GM19395 (cell line): ENCODE measurements at regions not wholly inside any gene's neighbourhood (a gene's known extent, or its start where the extent isn't known, plus 50 kb on each side); places are given as distances from the start of the nearest gene placed in this dataset.
A peak's percentile ranks its signal among the peaks of the same experiment; 100 is the strongest.

Experiments
- ATAC-seq: cut with Tn5 transposase; IDR thresholded peaks from one replicate; pipeline ENCODE4 v1.9.1; 2021; ENCODE audit warnings: mild to moderate bottlenecking, moderate library complexity; ENCODE audit not compliant: unreplicated experiment

DNA sequence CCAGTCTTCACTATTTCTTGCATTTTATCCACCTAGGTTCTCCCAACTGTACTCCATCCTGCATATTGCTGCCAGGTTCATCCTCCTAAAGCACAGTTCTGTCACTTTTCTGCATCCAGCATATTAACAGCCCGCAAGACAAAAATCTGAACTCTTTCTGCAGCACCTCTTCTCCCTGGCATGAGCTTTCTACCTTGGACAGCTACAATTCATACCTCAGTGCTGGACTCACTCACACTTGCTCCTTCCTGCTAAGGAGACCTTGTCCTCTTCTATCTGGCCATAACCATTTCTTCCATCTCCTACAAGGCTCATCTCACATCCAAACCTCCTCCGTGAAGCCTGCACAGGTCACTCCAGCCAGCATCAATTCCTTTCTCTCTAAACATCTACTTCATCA, 170.1 kb upstream of the GRIP1 start:
- ATAC-seq: no peak

DNA sequence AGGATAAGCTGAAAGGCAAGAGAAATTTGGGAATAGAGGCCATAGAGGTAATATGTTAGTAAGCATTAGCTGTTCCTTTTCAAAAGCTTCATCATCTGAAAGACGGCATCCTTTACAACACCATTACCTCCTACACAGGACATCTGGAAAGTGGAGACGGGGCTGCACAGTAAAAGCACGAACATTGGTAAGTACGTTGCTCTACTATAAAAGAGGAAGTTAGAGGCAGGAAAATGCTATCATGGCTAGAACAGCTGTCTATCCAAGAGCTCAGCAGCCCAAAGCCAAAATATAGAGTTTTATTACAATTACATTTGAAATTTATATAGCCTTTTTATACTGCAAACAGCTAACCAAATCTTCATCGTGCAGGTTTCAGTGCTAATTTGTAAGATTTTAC, 172.3 kb upstream of the GRIP1 start:
- no peak for ATAC-seq

DNA sequence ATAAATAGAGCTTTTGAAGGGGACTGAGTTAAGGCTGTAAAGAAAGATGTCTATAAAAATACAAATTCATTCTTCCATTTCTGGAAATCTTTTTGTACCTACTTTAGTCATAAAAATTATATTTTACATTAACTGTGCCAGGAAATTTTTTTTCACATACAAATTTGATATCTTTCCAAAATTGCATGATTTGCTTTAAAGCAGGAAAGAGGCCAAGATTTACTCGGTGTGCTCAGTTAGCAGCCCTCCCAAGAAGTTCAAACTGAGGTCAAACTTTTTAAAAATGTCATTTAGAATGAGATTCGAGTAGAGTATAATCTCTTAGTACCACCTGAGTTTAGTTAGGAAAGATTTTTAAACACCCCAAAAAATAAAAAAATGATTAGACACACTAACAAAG, 173.2 kb upstream of the GRIP1 start:
- ATAC-seq: no peak

DNA sequence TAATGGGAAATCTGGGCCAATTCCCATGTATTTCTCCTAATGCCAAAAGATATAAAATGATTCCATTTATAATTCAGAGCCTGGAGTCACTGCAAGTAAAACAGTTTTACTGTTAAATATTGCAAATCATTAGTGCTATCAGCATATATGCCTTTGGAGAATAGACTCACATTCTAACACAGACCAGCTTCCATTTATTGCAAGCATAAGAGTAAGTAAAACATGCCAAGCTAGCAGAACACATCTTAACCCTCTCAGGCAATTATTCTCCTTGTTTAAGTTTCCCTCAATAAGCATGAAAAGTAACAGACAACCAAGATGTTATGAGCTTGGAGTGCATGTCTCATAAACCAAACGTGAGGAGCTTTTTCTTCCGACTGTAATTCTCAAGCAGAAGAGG, 173.9 kb upstream of the GRIP1 start:
- ATAC-seq: no peak

DNA sequence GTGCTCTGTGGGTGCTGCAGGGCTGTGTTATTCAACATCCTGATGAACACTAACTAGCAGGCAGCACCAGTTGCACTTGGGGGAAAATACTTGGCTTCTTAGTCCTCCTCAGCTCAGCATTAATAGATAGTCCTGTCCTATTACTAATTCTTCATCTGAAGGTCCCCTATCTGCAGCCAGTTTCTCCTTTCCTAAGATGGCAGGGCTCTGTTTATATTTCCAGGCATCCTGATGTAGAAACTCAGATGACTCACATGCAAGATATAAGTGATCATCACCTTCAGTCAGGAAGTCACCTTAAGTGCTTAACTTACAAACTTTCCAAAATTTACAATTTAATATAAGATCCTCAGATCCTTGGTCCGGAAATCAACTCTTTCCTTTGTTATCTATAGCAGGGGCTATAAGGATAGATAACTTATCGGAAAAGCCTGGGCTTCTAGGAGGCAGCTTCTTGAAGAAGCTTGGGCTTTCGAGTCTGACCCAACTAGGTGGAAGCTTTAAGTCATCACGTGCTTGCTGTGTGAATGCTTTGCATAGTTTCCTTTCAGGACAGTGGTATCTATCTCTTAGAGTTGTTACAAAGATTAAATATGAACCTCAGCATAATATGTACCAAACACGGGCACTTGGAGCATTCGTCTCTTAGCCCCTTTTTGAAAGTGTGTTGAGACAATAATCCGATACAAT, 181.0 kb upstream of the GRIP1 start:
- no peak for ATAC-seq

DNA sequence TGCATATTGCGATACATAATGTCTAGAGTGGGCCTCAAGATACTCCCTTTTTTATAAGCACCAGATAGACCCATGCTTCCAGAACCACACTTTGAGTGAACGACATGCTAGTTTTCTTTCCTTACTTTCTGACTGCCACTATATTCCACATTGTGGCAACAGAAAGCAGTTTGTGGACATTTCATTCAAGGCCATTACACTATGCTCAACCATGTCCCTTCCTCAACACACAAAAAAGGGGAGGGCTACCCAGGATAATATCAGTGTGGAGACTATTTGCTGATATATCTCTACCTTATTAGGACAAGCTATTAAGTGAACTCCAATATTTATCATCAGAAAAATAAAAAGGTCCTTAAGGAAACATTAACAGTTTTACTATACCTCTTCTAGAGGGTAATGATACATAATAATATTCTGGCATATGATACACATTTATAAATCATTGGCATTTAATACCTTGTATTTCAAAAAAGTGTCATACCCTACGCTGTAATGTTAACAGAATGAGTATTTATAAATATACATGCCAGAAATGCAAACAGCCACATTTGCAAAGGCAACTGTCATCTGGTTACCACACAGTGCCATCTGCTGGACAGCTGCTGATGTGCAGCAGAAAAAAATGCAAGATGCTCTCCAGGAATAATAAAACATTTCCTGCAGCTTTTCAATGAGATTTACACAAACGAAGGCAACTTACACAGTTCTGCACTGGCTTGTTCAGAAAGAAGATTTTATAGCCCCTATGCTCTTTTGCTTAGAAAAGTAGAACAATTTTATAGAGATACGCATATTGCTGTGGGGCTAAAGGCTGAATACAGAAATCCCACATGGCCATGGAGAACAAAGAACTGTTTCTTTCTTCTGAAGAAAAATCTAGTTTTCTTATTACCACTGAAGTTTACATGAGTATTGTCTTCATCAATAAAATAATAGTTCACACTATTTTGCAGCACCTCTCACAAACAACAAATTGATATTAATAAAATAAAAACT, 182.2 kb upstream of the GRIP1 start:
- peak; percentile 89 for ATAC-seq

DNA sequence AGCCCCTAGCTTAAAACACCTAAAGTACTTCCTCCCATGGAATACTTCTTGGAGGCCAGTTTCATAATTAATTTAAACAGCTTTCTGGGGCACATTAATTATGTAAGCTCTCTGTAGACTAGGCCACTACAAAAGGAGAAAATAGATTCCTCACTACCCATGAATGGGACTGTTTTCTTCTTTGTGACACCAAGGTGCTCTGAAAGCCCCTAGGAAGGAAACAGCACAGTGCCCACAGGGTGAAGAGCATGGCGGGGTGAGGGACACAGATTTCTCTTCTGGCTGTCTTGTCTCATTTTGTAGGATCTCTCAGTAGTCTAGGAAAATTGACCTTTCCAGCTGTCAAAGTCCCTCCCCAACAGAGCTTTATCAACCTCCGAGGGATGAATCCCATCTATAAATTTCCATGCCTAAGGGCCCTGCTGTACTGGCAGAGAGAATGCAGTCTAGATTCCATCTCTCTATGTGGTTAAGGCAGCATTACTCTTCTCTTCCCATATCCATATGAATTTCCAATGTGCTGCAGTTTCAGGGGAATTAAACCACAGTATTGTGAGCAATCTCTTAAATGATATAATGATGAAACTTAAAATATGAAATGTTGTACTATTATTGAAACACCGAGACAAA, 183.6 kb upstream of the GRIP1 start:
- ATAC-seq: no peak

DNA sequence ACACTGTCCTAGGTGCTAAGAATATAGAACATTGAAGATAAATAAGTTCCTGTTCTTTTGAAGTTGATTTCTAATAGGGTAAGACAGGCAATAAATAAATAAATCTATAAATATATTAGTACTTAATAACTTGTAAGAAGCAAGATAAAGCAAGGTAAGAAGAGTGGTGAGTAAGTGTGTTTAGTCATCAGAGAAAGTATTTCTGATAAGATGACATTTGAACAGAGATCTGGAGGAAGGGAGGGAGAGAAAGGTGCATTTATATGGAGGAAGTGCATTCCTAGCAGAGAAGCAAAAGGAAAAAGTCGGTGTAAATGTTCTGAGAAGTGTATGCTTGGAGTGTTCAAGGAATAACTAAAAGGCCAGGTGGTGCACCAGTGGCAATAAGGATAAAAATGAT, 184.4 kb upstream of the GRIP1 start:
- no peak for ATAC-seq

DNA sequence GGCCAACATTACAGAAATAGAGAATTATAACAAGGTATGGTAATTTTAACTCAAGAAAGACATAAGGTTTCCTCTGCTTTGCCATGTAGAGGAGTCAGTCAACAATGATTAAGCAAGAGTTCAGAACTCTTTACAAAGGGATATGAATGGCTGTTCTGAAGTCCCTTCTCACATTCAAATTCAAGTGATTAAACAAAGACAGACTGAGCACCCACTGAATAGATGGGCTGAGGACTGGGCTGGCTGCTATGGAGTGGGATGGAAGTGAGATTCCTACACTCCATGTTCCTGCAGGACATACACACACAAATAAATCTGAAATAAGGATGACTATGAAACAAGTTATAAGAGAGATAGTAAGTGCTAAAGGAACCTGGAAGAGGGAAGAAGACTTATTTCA, 199.0 kb upstream of the GRIP1 start:
- no peak for ATAC-seq

DNA sequence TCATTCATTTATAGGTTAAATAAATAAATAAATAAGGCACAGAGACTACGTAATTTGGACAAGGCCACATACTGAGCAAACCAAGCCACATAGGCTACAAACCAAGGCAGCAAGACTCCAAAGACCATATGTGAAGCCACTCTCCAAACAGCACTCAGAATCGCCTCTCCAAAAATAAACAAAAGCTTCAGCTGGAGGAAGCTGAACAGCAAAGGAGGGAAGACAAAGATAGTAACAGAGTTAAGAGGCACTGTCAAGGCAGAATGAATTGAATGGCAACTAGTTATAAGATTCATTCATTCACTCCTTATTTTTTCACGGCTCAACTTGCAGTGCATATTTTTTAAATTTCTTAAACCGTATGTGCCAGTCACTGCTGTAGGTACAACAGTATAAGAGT, 200.5 kb upstream of the GRIP1 start:
- no peak for ATAC-seq

DNA sequence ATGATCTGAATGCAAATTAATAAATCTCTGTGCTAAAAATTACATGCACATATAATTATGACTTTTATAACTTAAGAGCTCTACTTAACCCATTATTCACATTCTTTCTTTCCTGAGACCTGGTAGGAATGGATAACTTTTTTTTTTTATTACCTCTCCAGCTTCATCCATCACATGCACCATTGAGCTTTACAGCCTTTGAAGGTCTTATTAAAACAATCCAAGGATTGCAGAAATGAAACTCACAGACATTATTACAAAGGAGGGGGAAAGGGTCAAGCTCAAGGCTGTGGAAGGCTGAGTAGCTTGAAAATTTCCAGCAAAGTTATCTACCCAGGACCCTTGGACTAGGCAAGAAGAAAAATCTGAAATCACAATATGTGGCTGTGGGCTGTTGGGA, 202.5 kb upstream of the GRIP1 start:
- no peak for ATAC-seq

DNA sequence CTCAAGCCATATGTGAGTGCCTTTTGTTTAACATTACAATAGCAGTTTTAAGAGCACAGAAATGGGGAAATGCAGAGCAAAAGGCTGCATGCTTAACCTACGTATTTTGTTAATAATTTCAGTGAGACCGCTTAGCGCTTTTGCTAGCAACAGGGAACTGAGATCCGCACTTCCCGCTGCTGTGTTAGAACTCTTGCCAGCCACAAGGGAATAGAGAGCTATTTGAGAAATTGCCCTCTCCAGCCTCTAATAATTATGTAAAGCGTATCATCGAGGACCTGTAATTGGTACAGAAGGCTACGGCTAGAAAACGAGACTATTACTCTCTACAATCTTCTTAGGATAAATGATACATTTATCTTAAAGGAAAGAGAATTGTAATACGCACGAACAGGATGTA, 205.2 kb upstream of the GRIP1 start:
- ATAC-seq: no peak

DNA sequence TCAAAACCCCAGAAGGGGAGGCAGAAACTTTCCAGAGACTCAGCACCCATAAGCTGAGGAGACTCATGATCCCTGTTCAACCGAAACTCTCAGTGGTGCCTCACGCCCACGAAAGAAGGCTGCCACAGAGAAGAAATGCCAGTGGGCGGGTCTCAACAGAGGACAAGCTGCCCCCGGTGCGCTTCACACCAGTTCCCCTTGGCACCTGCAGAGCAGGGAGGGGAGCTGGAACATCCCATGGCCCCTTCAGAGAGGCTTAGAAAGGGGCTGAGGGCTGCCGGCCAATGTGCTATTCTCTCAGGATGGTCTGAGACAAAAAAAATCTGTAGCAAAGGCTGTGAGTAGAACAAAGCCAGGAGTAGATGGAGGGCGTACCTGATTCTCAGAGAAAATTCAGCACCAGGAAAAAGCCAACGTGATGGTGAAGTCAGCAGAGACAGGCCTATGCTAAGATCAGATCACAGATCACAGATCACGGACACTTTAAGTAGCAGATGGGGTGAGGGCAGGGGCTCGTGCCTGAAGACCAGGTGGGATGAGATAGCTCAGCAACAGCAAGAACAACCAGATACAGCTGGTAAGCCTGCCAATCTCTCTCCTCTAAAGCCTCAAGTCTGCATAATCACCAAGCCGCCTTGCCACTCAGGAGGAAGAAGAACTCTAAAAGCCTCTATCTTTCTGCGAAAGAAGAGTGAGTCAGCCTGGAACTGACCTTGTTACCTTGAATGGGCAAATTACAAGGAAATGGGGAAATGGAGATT, 206.4 kb upstream of the GRIP1 start:
- no peak for ATAC-seq

DNA sequence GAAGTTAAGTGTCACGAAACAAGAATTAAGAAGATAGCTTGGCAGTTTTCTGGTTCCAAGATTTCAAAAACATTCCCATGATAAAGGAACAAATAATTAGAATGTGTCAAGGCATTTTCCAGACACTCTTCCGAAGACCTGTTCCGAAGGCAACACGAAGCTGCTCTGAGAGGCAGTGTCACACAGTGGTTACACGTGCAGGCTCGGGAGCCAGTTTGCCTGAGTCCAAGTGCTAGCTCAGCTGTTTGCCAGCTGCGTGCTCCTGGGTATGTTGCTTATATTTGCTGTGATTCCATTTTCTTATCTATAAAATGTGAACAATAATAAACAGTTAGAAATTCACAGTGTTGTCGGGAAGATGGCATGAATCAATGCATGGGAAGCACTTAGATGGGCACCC, 217.9 kb upstream of the GRIP1 start:
- no peak for ATAC-seq

DNA sequence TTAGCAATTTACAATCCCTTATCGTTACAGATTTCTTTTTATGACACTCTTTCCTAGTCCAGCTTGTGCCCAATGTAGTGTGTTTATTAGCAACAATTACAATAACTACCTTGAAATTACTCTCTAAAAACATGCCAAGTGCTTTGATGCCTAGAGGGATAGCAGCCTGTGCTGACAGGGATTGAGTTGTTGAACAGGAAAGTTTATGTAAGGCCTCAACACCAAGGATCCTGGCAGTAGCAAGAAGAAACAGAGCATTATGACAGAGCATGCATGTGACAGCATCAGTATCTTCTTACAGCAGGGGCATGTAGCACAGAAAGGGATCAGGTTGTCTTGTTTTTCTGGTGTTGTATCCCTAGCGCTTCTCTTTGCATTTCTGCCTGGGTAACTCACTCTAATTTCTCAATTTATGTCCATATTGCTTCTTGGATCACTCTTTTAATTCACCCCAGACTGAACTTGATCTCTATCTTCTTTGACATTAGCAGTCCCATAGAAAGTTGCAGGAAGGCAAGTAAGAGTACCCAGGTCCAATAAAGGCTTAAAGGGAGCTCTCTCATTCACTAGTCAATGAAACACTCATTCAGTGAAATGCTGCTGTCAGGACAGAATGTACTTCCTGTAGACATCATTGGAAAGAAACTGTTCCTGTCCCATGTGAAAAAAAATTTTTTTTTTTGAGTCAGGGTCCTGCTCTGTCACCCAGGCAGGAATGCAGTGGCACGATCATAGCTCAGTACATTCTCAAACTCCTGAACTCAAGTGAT, 220.0 kb upstream of the GRIP1 start:
- ATAC-seq: no peak

DNA sequence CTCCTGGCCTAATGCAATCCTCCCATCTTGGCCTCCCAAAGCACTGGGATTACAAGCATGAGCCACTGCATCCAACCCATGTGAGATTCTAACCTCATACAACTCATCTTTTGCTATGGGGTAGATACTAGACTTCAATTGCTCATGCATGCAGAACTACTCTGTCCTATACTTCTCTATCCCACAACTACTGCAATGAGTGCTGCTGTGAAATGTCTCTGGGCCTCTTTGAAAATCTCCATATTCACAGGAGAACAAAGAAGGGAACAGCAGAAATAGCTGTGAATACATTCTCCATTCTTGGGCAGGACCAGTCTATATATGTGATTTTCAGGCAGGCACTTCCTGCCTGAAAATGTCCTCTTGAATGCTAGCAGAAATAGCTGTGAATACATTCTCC, 220.7 kb upstream of the GRIP1 start:
- ATAC-seq: no peak

DNA sequence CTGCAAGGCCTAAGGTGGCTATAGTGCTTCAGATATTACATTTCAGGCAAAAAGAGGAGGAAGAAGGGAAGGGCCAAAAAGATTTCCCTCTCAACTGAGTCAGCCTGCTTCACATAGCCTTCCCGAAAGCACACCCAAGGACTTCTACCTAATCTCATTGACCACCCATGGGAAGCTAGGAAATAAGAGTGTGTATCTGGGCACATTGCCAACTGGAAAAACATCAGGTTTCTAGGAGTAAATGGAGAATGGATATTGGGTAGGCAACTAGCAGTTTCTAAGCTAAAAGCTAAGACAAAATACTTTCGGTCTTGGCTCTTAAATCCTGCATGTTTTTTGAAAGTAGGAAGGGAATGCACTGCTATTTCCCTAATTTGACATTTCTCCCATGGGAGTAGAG, 221.7 kb upstream of the GRIP1 start:
- ATAC-seq: no peak

DNA sequence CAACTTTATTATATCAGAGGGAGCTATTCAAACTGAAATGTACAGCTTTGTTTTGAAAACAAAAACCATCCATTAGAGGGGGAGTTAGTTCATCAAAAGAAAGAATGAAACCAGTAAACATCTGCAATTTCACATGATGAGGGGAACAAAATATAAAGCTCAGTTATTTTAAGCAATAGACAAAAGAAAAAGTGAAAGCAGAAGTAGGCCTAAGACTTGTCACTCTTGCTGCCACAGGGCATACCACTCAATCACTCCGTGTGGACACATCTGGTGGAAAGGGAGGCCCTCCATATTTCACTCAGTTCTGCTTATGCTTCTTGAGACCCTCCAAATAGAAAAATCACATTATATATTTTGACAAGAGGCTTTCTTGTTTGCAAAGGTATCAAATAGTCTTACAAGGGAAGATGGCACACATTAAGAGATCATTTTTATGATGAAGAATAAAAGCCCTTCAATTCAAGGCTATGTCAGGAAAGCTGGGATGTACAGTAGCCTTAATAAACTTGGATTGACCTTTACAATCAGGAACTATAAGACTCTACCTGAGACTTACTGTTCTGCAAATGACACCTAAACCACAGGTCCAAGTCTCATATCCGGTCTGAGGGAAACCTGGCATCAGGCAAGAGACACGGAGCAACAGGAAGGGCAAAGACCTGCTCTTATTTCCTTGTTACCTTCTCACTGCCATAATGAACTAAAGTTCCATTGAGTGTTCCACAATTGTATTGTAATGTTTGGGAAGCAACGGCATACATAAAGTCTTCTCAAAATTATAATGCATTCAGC, 222.5 kb upstream of the GRIP1 start:
- ATAC-seq: peak; percentile 96

DNA sequence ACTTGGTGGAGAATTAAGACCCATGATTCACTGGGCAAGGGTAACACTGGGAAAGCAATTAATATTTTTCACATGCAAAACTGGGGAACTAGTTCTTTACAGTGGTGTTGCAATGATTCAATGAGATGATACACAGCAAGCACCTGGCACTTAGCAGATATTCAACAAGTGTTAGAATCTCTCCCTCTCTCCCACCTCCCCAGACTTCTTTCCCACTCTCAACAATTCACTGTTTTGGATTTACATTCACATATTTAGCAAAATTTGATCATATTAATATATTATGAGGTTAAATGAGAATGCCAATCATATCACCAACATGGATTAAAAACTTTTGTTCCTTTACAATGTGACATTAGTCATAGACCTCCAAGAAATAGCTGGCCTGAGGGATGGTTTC, 223.1 kb upstream of the GRIP1 start:
- no peak for ATAC-seq
